GM12878 (cell line): ENCODE measurements at regions not wholly inside any gene's neighbourhood (a gene's known extent, or its start where the extent isn't known, plus 50 kb on each side); places are given as distances from the start of the nearest gene placed in this dataset.

Experiments used
- ATAC-seq: fragments of 200-7000 bp; cut with Tn5 transposase; 3 replicates; pipeline ENCODE4 v1.9.1; 2020; ENCODE audit warnings: mild to moderate bottlenecking, moderate library complexity
- BruUV-seq: library from RNA; stranded (reverse); fragments of 400-500 nt; replicated peaks from 2 replicates; lab custom pipeline; 2021; lab: Mats Ljungman, UMichigan
- CTCF ChIA-PET: fragments of 300-600 bp; sonication (Branson Sonifier 250); formaldehyde crosslinking; extraction: SDS; loops from one replicate; lab custom pipeline; 2021; ENCODE audit warnings: inconsistent platforms; lab: Yijun Ruan, JAX
- POLR2A ChIA-PET: fragments of 350-600 bp; formaldehyde crosslinking; extraction: SDS; loops from one replicate; lab custom pipeline; 2021; ENCODE audit warnings: inconsistent platforms; lab: Charles Lee
- RAD21 ChIA-PET: fragments of 300-600 bp; sonication (Branson Sonifier 250); formaldehyde crosslinking; loops from one replicate; lab custom pipeline; 2023; ENCODE audit warnings: antibody characterized with exemption; ENCODE audit not compliant: unreplicated experiment; lab: Charles Lee
- SMC1A ChIA-PET: fragments of 300-600 bp; sonication (Branson Sonifier 250); formaldehyde crosslinking; loops from one replicate; lab custom pipeline; 2023; ENCODE audit not compliant: unreplicated experiment, uncharacterized antibody; lab: Charles Lee
- DNase-seq: peaks from one replicate; pipeline ENCODE4 v3.0.0-alpha.2; 2011; ENCODE audit warnings: low read depth, low spot score
- FAIRE-seq: peaks from 3 replicates; lab custom pipeline; 2011; peaks lifted over from hg19 to GRCh38; lab: Jason Lieb, UNC
- H2AFZ ChIP-seq: 2 replicates; pipeline ENCODE4 v1.6.0; 2011; ENCODE audit warnings: low read depth, low read length, control low read depth; ENCODE audit not compliant: control insufficient read depth
- H3K27ac ChIP-seq: 2 replicates; pipeline ENCODE4 v1.5.1; 2011; ENCODE audit warnings: control low read depth; ENCODE audit not compliant: control insufficient read depth, insufficient read depth
- H3K27me3 ChIP-seq, 2 experiments: replicated peaks in 1 of 2; 2 replicates each; pipeline versions ENCODE4 v1.6.0 to v1.6.1; 2011; ENCODE audit warnings: low read length in 1 of 2; ENCODE audit not compliant: control insufficient read depth in 2 of 2, insufficient read depth in 2 of 2
- H3K36me3 ChIP-seq, 2 experiments: 2 replicates each; pipeline ENCODE4 v1.5.1; 2011; ENCODE audit warnings: low read length in 1 of 2; ENCODE audit not compliant: control insufficient read depth in 2 of 2, insufficient read depth in 2 of 2
- H3K4me1 ChIP-seq: 2 replicates; pipeline ENCODE4 v1.6.1; 2011; ENCODE audit warnings: mild to moderate bottlenecking, low read length, moderate library complexity, mixed read lengths; ENCODE audit not compliant: control insufficient read depth, insufficient read depth
- H3K4me2 ChIP-seq: 2 replicates; pipeline ENCODE4 v1.6.0; 2011; ENCODE audit warnings: control low read depth; ENCODE audit not compliant: control insufficient read depth, insufficient read depth
- H3K4me3 ChIP-seq: fragments of 200-600 bp; sonication (generic); 2 replicates; pipeline ENCODE4 v1.5.1; 2016
- H3K79me2 ChIP-seq: 2 replicates; pipeline ENCODE4 v1.6.0; 2011; ENCODE audit warnings: low read length; ENCODE audit not compliant: control insufficient read depth, insufficient read depth
- H3K9ac ChIP-seq: 2 replicates; pipeline ENCODE4 v1.8.0; 2011; ENCODE audit warnings: low read length, control low read depth, mixed read lengths; ENCODE audit not compliant: control insufficient read depth, insufficient read depth
- H3K9me3 ChIP-seq: replicated peaks from 3 replicates; pipeline ENCODE4 v1.5.1; 2011; ENCODE audit warnings: mild to moderate bottlenecking, low read length; ENCODE audit not compliant: control insufficient read depth, insufficient read depth
- H4K20me1 ChIP-seq: 2 replicates; pipeline ENCODE4 v1.6.0; 2011; ENCODE audit not compliant: control insufficient read depth, insufficient read depth
- BACH1 ChIP-seq: fragments of 450-650 bp; IDR thresholded peaks from 2 replicates; pipeline ENCODE4 v1.6.1; 2017; ENCODE audit warnings: mild to moderate bottlenecking, borderline replicate concordance
- CREM ChIP-seq: IDR thresholded peaks from 2 replicates; pipeline ENCODE4 v1.6.1; 2014; ENCODE audit warnings: antibody characterized with exemption, low read depth
- ESRRA ChIP-seq: IDR thresholded peaks from 2 replicates; pipeline ENCODE4 v1.6.1; 2012; ENCODE audit warnings: mild to moderate bottlenecking, low read length, improper control_type of control experiment
- HDAC6 ChIP-seq: fragments of 200-600 bp; sonication (generic); IDR thresholded peaks from one replicate; pipeline ENCODE4 v1.8.0; 2017; ENCODE audit warnings: antibody characterized with exemption; ENCODE audit not compliant: unreplicated experiment
- NR2C2 ChIP-seq: IDR thresholded peaks from 2 replicates; pipeline ENCODE4 v1.6.1; 2011; ENCODE audit warnings: borderline replicate concordance, low read depth; ENCODE audit not compliant: control insufficient read depth, insufficient read length
- POLR2A ChIP-seq: IDR thresholded peaks from 2 replicates; pipeline ENCODE4 v1.6.1; 2011; ENCODE audit warnings: low read depth, mild to moderate bottlenecking, low read length
- WGBS: methylation state at CpG from one replicate; pipeline ENCODE4 v1.1.6; 2016; ENCODE audit warnings: low lambda C conversion rate; ENCODE audit not compliant: insufficient replicate concordance, insufficient coverage; ENCODE audit errors: missing lambda C conversion rate; 5-methylcytosine and 5-hydroxymethylcytosine counted together
- in situ Hi-C: fragments of 300-500 bp; cut with MboI; formaldehyde crosslinking; loops from 9 replicates; pipeline ENCODE4 v1.14.3; 2018; ENCODE audit warnings: mixed read lengths
- intact Hi-C: fragments of 100-400 bp; cut with micrococcal nuclease; formaldehyde crosslinking; loops from one replicate; pipeline ENCODE4 v1.14.2; 2022; ENCODE audit not compliant: unreplicated experiment

DNA sequence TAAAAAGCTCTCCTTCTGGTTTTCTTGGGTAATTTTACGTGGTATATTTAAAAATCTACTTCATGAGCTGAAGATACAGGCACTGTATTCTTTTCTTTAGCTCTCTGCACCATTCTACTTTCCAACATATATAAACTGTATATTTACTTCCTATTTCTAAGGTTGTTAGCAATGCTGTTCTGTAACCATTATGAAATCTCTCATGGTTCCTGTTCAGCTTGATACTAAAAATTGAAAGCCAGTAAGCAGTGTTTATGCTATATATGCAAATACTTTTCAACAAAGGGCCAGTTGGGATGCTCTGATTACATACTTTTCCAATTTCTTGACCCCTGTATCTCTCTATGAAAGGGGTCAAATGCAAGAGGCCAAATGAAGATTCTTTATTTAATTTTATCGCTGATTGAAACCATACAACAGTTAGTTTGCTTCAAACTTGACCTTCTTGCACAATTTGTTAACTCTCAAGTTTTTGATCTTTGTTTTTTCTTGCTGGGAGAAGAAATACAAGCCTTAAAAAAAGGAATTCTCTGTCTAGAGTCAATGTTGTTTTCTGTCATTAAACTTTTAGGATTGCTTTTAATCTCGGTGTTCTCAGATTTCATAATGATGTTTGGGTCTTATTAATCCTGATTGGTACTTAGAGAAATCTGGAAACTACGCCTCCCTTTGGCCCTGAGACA, 223.2 kb downstream of the PRL start:
- TF ChIP-seq HDAC6 = no peak
- TF ChIP-seq, all 136 proteins: peak for 0
- no peaks in the 10 kb centered on the region for H3K79me2 ChIP-seq
- H3K4me3 ChIP-seq = no peak overlapping the region
- ChIA-PET CTCF (interaction anchor here (0.8 kb wide), 1 partner anchor 8 kb away, joined by 3 read pairs; no protein-coding TSS in a partner anchor), POLR2A (no interaction called here), RAD21 (no interaction called here), SMC1A (interaction anchor here (1.1 to 1.4 kb wide), 2 partner anchors 9 to 14 kb away, joined by 3 read pairs; no protein-coding TSS in a partner anchor)
- no peak overlapping the region for H2AFZ ChIP-seq
- no peak for DNase-seq
- H3K9me3 ChIP-seq = no peaks in the 10 kb centered on the region; the same call in 2 of the 3 replicates
- H3K4me1 ChIP-seq = peaks cover 4% of the 10 kb centered on the region
- H3K27ac ChIP-seq = no peak overlapping the region
- intact Hi-C loops = no loop called here
- BruUV-seq = no TSS peak
- WGBS = 56% methylated on average over 4 of the region's 4 CpGs
- no peaks in the 10 kb centered on the region for H3K36me3 ChIP-seq
- in situ Hi-C loops = no loop called here
- H3K4me2 ChIP-seq = no peak overlapping the region
- no peak overlapping the region for H3K9ac ChIP-seq
- no peaks in the 10 kb centered on the region for H3K27me3 ChIP-seq
- FAIRE-seq = no peak
- H4K20me1 ChIP-seq = no peaks in the 10 kb centered on the region
- no peak for ATAC-seq

DNA sequence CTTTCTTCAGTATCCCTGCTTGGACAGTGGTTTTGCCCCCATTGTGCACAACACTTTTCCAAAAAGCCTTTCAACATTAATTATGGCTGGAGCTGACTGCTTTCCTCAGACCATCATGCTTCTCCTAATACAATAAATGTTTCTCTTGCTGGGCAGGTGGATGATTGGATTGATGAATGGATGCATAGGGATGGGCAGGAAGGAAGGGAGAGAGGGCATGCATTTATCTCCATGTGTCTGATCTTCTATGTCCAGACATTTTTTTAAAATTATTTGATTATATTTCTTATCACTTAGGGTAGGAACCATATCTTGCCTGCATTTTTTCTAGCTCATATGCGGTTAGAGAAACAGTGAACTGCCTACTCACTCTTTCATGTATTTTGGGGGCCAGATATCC, 218.5 kb downstream of the PRL start:
- RAD21 ChIA-PET = no interaction called here
- in situ Hi-C loops = no loop called here

More for the DNA sequence above, 218.5 kb downstream of the PRL start:
- no peak overlapping the region for H3K4me3 ChIP-seq
- H3K79me2 ChIP-seq = no peaks in the 10 kb centered on the region
- H3K27me3 ChIP-seq = no peaks in the 10 kb centered on the region
- no peaks in the 10 kb centered on the region; the same call in 2 of the 3 replicates for H3K9me3 ChIP-seq
- intact Hi-C loops = no loop called here
- ChIA-PET CTCF (interaction anchor here (1.7 kb wide), 1 partner anchor 9 kb away, joined by 6 read pairs; no protein-coding TSS in a partner anchor), SMC1A (interaction anchor here (0.6 to 1.1 kb wide), 6 partner anchors 9 to 34 kb away, joined by 3 to 5 read pairs (median 3); no protein-coding TSS in a partner anchor), POLR2A (no interaction called here)
- BruUV-seq = no TSS peak
- TF ChIP-seq BACH1 = no peak
- TF ChIP-seq POLR2A = no peak
- no peak for TF ChIP-seq CREM
- TF ChIP-seq NR2C2 = no peak
- no peak for TF ChIP-seq ESRRA
- H3K27ac ChIP-seq = no peak overlapping the region
- no peak for FAIRE-seq
- 61% methylated on average over 1 of the region's 1 CpG for WGBS
- no peaks in the 10 kb centered on the region for H3K36me3 ChIP-seq
- no peak for DNase-seq
- no peaks in the 10 kb centered on the region; the same call in 1 of the 2 replicates for H3K4me1 ChIP-seq
- ATAC-seq = no peak
- no peak overlapping the region for H3K4me2 ChIP-seq
- no peak overlapping the region for H3K9ac ChIP-seq
- no peaks in the 10 kb centered on the region for H4K20me1 ChIP-seq
- no peak overlapping the region for H2AFZ ChIP-seq
